Uterus (tissue), 2 donors: ENCODE measurements at regions not wholly inside any gene's neighbourhood (a gene's known extent, or its start where the extent isn't known, plus 50 kb on each side); places are given as distances from the start of the nearest gene placed in this dataset.

Source experiments
- POLR2A ChIP-seq, 2 donors: fragments of 450-650 bp; IDR thresholded peaks; one replicate each; pipeline ENCODE4 v1.6.1; 2016; ENCODE audit warnings: antibody characterized with exemption in 2 of 2, mild to moderate bottlenecking in 1 of 2, moderate library complexity in 1 of 2
- TF ChIP-seq, protein P1 (sequence below), 4 experiments: fragments of 200-600 bp in 2 of 4; fragments of 450-650 bp in 2 of 4; sonication (generic) in 2 of 4; IDR thresholded peaks; one replicate each; pipeline ENCODE4 v1.5.1; 2016 to 2019; ENCODE audit warnings: antibody characterized with exemption in 4 of 4, mild to moderate bottlenecking in 2 of 4, moderate library complexity in 1 of 4

DNA sequence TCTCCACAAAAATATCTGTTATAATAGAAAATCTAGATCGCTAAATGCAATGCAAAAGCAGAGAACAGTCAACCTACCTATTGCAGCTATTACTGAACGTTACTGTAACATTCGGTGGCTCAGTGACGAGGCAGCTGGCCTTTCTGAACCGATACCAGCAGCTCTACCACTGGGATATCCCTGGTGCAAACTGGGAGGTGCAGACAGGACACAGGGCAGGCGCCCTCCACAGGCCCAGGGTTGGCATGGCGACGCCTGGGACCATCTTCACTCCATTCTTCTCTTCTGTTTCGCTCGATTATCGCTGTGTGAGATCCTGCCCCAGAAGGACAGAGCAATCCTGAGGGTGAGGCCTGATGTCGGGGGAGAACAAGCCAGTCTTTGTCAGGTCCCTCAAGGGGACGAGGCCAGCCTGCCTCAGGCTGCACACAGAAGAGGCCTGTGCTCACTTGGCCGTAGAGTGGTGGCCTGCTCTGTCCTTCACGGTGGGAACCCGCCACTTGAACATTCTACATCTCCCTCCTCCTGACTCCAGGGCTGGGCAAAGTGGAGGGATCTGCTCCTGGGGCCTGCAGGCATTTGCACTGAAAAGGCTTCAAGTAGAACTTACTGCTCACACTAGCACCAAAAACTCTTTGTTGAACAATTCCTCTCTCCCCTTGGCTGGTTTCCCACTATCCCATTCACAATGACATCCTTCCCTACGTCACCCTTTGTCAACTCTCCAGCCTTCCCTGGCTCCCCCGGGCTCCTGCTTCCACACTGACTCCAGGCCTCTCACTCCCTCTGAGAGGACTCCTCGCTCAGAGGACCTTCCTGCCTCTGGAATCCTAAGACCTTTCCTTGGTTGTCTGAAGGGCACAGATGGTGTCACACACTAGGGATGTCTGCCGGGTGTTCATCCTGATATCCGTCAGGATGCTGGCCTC lies 49.7 kb downstream of the CYRIA start:
- TF ChIP-seq POLR2A (IDR thresholded peaks at IDR 0.05) = no peak
- TF ChIP-seq, protein P1, sequence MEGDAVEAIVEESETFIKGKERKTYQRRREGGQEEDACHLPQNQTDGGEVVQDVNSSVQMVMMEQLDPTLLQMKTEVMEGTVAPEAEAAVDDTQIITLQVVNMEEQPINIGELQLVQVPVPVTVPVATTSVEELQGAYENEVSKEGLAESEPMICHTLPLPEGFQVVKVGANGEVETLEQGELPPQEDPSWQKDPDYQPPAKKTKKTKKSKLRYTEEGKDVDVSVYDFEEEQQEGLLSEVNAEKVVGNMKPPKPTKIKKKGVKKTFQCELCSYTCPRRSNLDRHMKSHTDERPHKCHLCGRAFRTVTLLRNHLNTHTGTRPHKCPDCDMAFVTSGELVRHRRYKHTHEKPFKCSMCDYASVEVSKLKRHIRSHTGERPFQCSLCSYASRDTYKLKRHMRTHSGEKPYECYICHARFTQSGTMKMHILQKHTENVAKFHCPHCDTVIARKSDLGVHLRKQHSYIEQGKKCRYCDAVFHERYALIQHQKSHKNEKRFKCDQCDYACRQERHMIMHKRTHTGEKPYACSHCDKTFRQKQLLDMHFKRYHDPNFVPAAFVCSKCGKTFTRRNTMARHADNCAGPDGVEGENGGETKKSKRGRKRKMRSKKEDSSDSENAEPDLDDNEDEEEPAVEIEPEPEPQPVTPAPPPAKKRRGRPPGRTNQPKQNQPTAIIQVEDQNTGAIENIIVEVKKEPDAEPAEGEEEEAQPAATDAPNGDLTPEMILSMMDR (IDR thresholded peaks at IDR 0.05) = no peak
